WTC11 (cell line): ENCODE measurements at regions not wholly inside any gene's neighbourhood (a gene's known extent, or its start where the extent isn't known, plus 50 kb on each side); places are given as distances from the start of the nearest gene placed in this dataset.

ENCODE experiments used
- ATAC-seq: fragments of 200-7000 bp; cut with Tn5 transposase; 2 replicates; pipeline ENCODE4 v1.10.0; 2021; ENCODE audit warnings: mild to moderate bottlenecking, moderate library complexity
- CTCF ChIA-PET: fragments of 300-600 bp; sonication (Branson Sonifier 250); formaldehyde crosslinking; loops from one replicate; lab custom pipeline; 2021; ENCODE audit warnings: antibody characterized with exemption; lab: Charles Lee
- POLR2A ChIA-PET: fragments of 350-600 bp; sonication (Branson Sonifier 250); formaldehyde crosslinking; loops from one replicate; lab custom pipeline; 2021; ENCODE audit warnings: antibody characterized with exemption; lab: Charles Lee
- DNase-seq: peaks from one replicate; pipeline ENCODE4 v3.0.0; 2021; ENCODE audit warnings: low spot score
- H3K27ac Mint-ChIP-seq: 2 replicates; pipeline ENCODE4 v1.8.0; 2021; ENCODE audit warnings: mixed read lengths
- H3K27me3 Mint-ChIP-seq: 2 replicates; pipeline ENCODE4 v1.8.0; 2021; ENCODE audit warnings: low read depth, mild to moderate bottlenecking, moderate library complexity, mixed read lengths
- H3K36me3 Mint-ChIP-seq: 2 replicates; pipeline ENCODE4 v1.8.0; 2021; ENCODE audit warnings: mixed read lengths
- H3K4me1 Mint-ChIP-seq: 2 replicates; pipeline ENCODE4 v1.8.0; 2022; ENCODE audit warnings: mixed read lengths
- H3K4me3 Mint-ChIP-seq: 2 replicates; pipeline ENCODE4 v1.8.0; 2021; ENCODE audit warnings: mild to moderate bottlenecking, moderate library complexity, mixed read lengths
- H3K9me3 Mint-ChIP-seq: 2 replicates; pipeline ENCODE4 v1.8.0; 2021; ENCODE audit warnings: mixed read lengths
- ERG ChIP-seq: fragments of 250-450 bp; sonication (Bioruptor Pico); IDR thresholded peaks from 2 replicates; pipeline ENCODE4 v1.8.0; 2021; ENCODE audit warnings: mild to moderate bottlenecking
- FOXP4 ChIP-seq: sonication (generic); formaldehyde crosslinking; IDR thresholded peaks from 2 replicates; pipeline ENCODE4 v1.8.0; 2022; ENCODE audit warnings: mild to moderate bottlenecking, missing genetic modification reagents
- HMGXB4 ChIP-seq: sonication (generic); formaldehyde crosslinking; IDR thresholded peaks from 2 replicates; pipeline ENCODE4 v1.8.1; 2023; ENCODE audit warnings: mild to moderate bottlenecking, moderate library complexity, missing genetic modification reagents
- MYBL2 ChIP-seq: sonication (generic); formaldehyde crosslinking; IDR thresholded peaks from 2 replicates; pipeline ENCODE4 v1.8.1; 2023; ENCODE audit warnings: mild to moderate bottlenecking, moderate library complexity, missing genetic modification reagents
- NFE2L1 ChIP-seq: sonication (generic); formaldehyde crosslinking; IDR thresholded peaks from 2 replicates; pipeline ENCODE4 v1.8.1; 2023; ENCODE audit warnings: missing genetic modification reagents
- RELA ChIP-seq: sonication (generic); formaldehyde crosslinking; IDR thresholded peaks from 2 replicates; pipeline ENCODE4 v1.8.1; 2022; ENCODE audit warnings: missing genetic modification reagents, mild to moderate bottlenecking, borderline replicate concordance
- STAT6 ChIP-seq: sonication (generic); formaldehyde crosslinking; conservative IDR thresholded peaks from 2 replicates; pipeline ENCODE4 v1.8.1; 2023; ENCODE audit warnings: mild to moderate bottlenecking, low read depth, missing genetic modification reagents, moderate library complexity
- TEAD4 ChIP-seq: sonication (generic); formaldehyde crosslinking; IDR thresholded peaks from 2 replicates; pipeline ENCODE4 v1.8.0; 2022; ENCODE audit warnings: mild to moderate bottlenecking, missing genetic modification reagents
- ZNF281 ChIP-seq: sonication (generic); formaldehyde crosslinking; IDR thresholded peaks from 2 replicates; pipeline ENCODE4 v1.8.0; 2023; ENCODE audit warnings: mild to moderate bottlenecking, missing genetic modification reagents
- ZNF396 ChIP-seq: fragments of 250-450 bp; sonication (Bioruptor Pico); IDR thresholded peaks from 2 replicates; pipeline ENCODE4 v1.8.0; 2021; ENCODE audit warnings: mild to moderate bottlenecking, moderate library complexity, borderline replicate concordance
- ZNF416 ChIP-seq: fragments of 250-450 bp; sonication (Bioruptor Pico); IDR thresholded peaks from 2 replicates; pipeline ENCODE4 v1.9.0; 2021; ENCODE audit warnings: mild to moderate bottlenecking, inconsistent platforms
- ZNF423 ChIP-seq: fragments of 250-450 bp; sonication (Bioruptor Pico); IDR thresholded peaks from 2 replicates; pipeline ENCODE4 v2.1.2; 2022; ENCODE audit warnings: mild to moderate bottlenecking, moderate library complexity

GRCh38 chr18:78780719-78781600 lies 198.7 kb upstream of the SALL3 start (continued):
- TF ChIP-seq ZNF281: no peak
- TF ChIP-seq ERG: no peak
- no peak for TF ChIP-seq STAT6 (CRISPR knock-in tag)

GRCh38 chr18:78781601-78781960 lies 198.0 kb upstream of the SALL3 start:
- Mint-ChIP-seq H3K4me1 (no peaks in the 10 kb centered on the region), H3K9me3 (peaks cover 34% of the 10 kb centered on the region), H3K36me3 (peaks cover 13% of the 10 kb centered on the region; the same call in 1 of the 2 replicates), H3K4me3 (no peak overlapping the region), H3K27me3 (no peaks in the 10 kb centered on the region), H3K27ac (no peak overlapping the region)
- ATAC-seq: no peak
- TF ChIP-seq TEAD4 (CRISPR knock-in tag): no peak
- no peak for TF ChIP-seq HMGXB4 (CRISPR knock-in tag)
- no peak for TF ChIP-seq FOXP4 (CRISPR knock-in tag)
- TF ChIP-seq RELA: no peak
- no peak for TF ChIP-seq ZNF396 (CRISPR knock-in tag)
- TF ChIP-seq ZNF423 (CRISPR knock-in tag): no peak
- no peak for TF ChIP-seq NFE2L1 (CRISPR knock-in tag)
- TF ChIP-seq MYBL2 (CRISPR knock-in tag): no peak
- TF ChIP-seq ZNF416: no peak
- ChIA-PET POLR2A (no interaction called here), CTCF (no interaction called here)
- no peak for DNase-seq
